Testis (tissue), 2 donors: ENCODE measurements at regions not wholly inside any gene's neighbourhood (a gene's known extent, or its start where the extent isn't known, plus 50 kb on each side); places are given as distances from the start of the nearest gene placed in this dataset.

Source experiments
- CTCF ChIP-seq, 3 experiments: fragments of 450-650 bp in 2 of 3; fragments of 200-600 bp in 1 of 3; sonication (generic) in 1 of 3; IDR thresholded peaks; one replicate each; pipeline ENCODE4 v1.5.1; 2016 to 2019; ENCODE audit warnings: antibody characterized with exemption in 3 of 3, mild to moderate bottlenecking in 2 of 3, moderate library complexity in 1 of 3
- POLR2A ChIP-seq: fragments of 450-650 bp; IDR thresholded peaks from one replicate; pipeline ENCODE4 v1.6.1; 2017; ENCODE audit warnings: antibody characterized with exemption, mild to moderate bottlenecking, moderate library complexity

- no peak for TF ChIP-seq CTCF (IDR thresholded peaks at IDR 0.05)
- TF ChIP-seq POLR2A = no peak
Measured at GRCh38 chr4:56218230-56218895, 168.9 kb downstream of the AASDH start.
